Thoracic aorta (tissue), 2 donors: ENCODE measurements at regions not wholly inside any gene's neighbourhood (a gene's known extent, or its start where the extent isn't known, plus 50 kb on each side); places are given as distances from the start of the nearest gene placed in this dataset.

Experiments used
- ATAC-seq: fragments of 150-250 bp; one replicate; pipeline ENCODE4 v1.8.0; 2017; ENCODE audit warnings: low read depth; ENCODE audit not compliant: insufficient number of reproducible peaks, low FRiP score
- DNase-seq: peaks from one replicate; pipeline ENCODE4 v3.0.0-alpha.2; 2020; ENCODE audit warnings: low spot score
- H3K27ac ChIP-seq, 2 donors: fragments of 200-600 bp; sonication (generic); 1 replicate in 1 of 2; 2 replicates in 1 of 2; pipeline ENCODE4 v1.5.1; 2016; ENCODE audit warnings: mild to moderate bottlenecking in 2 of 2, moderate library complexity in 2 of 2
- H3K27me3 ChIP-seq: fragments of 200-600 bp; sonication (generic); replicated peaks from 2 replicates; pipeline ENCODE4 v1.6.0; 2016; ENCODE audit warnings: mild to moderate bottlenecking; ENCODE audit not compliant: insufficient read depth
- H3K36me3 ChIP-seq: fragments of 200-600 bp; sonication (generic); one replicate; pipeline ENCODE4 v1.5.1; 2016
- H3K4me1 ChIP-seq, 2 donors: fragments of 200-600 bp; sonication (generic); 1 replicate in 1 of 2; 2 replicates in 1 of 2; pipeline versions ENCODE4 v1.5.1 to v1.6.0; 2016; ENCODE audit warnings: low read depth in 2 of 2, mild to moderate bottlenecking in 1 of 2; ENCODE audit not compliant: control insufficient read depth in 1 of 2
- H3K4me3 ChIP-seq: fragments of 200-600 bp; sonication (generic); 2 replicates; pipeline ENCODE4 v1.5.1; 2016; ENCODE audit warnings: mild to moderate bottlenecking
- H3K9me3 ChIP-seq: fragments of 200-600 bp; sonication (generic); 2 replicates; pipeline ENCODE4 v1.5.1; 2016
- TF ChIP-seq, protein P1 (sequence below): fragments of 200-600 bp; sonication (generic); IDR thresholded peaks from one replicate; pipeline ENCODE4 v1.5.1; 2019; ENCODE audit warnings: antibody characterized with exemption

DNA sequence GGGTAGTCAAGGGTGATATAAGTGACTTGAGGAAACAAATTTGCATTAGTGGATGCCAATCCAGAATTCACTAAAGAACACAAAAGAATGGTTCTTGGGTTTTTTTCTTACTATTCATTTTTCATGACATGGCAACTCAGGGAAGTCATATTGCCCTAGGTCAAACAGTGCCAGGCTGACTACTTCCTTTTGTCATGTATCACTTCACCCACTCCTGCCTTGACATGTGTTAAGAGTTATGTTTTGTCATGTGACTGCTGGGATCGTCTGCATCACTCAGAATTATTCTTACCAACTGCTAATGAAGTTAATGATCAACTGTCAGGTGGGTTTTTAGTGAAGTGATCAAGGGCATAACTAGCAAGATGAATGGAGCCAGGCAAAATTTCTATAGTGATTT is 74.2 kb downstream of the PRORP start:
- no peak for ATAC-seq
- Histone ChIP-seq H3K9me3 (no peaks in the 10 kb centered on the region), H3K4me1 (no peaks in the 10 kb centered on the region), H3K27me3 (no peaks in the 10 kb centered on the region), H3K27ac (no peak overlapping the region), H3K36me3 (no peaks in the 10 kb centered on the region), H3K4me3 (no peak overlapping the region)
- no peak for DNase-seq
- TF ChIP-seq, protein P1, sequence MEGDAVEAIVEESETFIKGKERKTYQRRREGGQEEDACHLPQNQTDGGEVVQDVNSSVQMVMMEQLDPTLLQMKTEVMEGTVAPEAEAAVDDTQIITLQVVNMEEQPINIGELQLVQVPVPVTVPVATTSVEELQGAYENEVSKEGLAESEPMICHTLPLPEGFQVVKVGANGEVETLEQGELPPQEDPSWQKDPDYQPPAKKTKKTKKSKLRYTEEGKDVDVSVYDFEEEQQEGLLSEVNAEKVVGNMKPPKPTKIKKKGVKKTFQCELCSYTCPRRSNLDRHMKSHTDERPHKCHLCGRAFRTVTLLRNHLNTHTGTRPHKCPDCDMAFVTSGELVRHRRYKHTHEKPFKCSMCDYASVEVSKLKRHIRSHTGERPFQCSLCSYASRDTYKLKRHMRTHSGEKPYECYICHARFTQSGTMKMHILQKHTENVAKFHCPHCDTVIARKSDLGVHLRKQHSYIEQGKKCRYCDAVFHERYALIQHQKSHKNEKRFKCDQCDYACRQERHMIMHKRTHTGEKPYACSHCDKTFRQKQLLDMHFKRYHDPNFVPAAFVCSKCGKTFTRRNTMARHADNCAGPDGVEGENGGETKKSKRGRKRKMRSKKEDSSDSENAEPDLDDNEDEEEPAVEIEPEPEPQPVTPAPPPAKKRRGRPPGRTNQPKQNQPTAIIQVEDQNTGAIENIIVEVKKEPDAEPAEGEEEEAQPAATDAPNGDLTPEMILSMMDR: no peak

DNA sequence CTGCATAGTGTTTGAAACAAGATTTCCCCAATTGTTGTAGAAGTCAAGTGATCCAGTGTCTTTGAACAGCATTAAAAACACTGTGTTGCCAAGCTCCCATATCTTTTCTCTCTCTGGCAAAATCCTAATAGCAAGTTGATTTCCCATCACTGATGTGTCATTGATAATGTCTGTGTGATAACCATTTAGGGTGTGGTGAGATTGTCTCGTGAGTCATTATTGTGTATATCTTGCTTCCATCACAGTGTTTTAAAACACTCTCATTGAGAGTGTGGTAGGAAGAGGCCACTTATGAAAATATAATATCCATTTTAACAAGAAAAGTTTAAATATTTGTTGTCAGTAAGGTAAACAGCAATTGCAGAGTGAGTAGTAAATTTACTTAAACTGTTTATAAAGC is 74.7 kb downstream of the PRORP start:
- ATAC-seq: no peak

DNA sequence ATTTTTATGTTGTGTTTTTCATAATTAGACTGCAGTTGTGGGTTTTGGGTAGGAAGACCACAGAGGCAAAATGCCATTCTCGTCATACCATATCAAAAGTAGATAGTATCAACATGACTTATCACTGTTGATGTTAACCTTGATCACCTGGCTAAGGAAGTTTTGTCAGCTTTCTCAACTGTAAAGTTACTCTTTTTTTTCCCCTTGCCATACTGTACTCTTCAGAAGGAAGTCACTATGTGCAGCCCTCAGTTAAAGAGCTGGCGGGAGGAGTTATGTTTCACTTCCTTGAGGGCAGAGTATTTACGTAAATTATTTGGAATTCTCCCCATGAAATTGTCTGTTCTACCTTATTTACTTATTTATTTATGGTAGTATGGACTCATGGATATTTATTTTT is 78.7 kb downstream of the PRORP start:
- Histone ChIP-seq H3K4me1 (no peaks in the 10 kb centered on the region), H3K27me3 (no peaks in the 10 kb centered on the region), H3K4me3 (no peak overlapping the region), H3K27ac (no peak overlapping the region), H3K36me3 (no peaks in the 10 kb centered on the region), H3K9me3 (no peaks in the 10 kb centered on the region)
- TF ChIP-seq, protein P1: no peak
- ATAC-seq (no peak), DNase-seq (no peak)

More for the DNA sequence above, 74.7 kb downstream of the PRORP start:
- H3K4me1 ChIP-seq: no peaks in the 10 kb centered on the region
- no peaks in the 10 kb centered on the region for H3K9me3 ChIP-seq
- no peaks in the 10 kb centered on the region for H3K36me3 ChIP-seq
- DNase-seq: no peak
- H3K27ac ChIP-seq: no peak overlapping the region
- H3K4me3 ChIP-seq: no peak overlapping the region
- no peaks in the 10 kb centered on the region for H3K27me3 ChIP-seq
- TF ChIP-seq, protein P1: no peak

DNA sequence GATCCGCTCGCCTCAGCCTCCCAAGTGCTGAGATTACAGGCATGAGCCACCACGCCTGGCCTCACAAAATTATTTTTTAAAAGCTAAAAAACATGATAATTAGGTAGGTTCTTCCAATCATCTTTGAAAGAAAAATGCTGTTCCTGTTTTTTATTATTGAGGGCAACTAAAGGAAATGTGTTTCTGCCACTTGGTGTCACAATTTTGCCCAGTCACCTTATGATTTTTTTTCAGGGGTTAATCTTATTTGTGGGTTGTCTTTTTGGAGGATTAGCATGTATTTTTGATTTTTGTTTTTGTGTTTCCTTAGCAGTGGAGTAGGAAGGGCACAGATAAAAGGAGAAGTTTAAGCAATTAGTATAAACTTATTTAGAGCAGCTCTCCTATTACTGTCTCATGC is 79.8 kb downstream of the PRORP start:
- TF ChIP-seq, protein P1: no peak
- H3K27ac ChIP-seq: no peak overlapping the region
- no peaks in the 10 kb centered on the region for H3K27me3 ChIP-seq
- no peaks in the 10 kb centered on the region for H3K36me3 ChIP-seq
- H3K4me1 ChIP-seq: no peaks in the 10 kb centered on the region
- H3K4me3 ChIP-seq: no peak overlapping the region
- DNase-seq: no peak
- no peaks in the 10 kb centered on the region for H3K9me3 ChIP-seq
- no peak for ATAC-seq

DNA sequence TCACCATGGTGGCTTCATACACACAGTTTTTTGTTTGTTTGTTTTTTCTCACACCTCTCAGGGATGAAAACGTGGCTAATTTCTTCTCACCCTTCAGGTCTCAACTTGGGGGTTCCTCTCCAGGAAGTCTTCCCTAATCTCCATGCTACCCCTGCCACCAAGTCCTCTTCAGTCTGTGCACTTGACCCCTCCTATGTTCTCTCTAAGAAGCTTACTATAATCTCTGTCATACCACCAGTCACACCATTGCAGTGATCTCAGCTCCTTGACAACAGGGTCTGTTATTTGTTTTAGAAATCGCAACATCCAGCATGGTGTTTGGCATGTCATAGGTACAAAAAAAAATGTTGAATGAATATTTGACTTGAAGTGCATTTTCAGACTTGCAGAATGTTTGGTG is 83.4 kb downstream of the PRORP start:
- Histone ChIP-seq H3K4me1 (no peaks in the 10 kb centered on the region), H3K9me3 (no peaks in the 10 kb centered on the region), H3K27me3 (no peaks in the 10 kb centered on the region), H3K4me3 (no peak overlapping the region), H3K36me3 (no peaks in the 10 kb centered on the region), H3K27ac (no peak overlapping the region)
- TF ChIP-seq, protein P1: no peak
- DNase-seq: no peak
- ATAC-seq: no peak
